Neural crest cell (in vitro differentiated cells): ENCODE measurements at regions not wholly inside any gene's neighbourhood (a gene's known extent, or its start where the extent isn't known, plus 50 kb on each side); places are given as distances from the start of the nearest gene placed in this dataset.

Source experiments
- DNase-seq: peaks from one replicate; pipeline ENCODE4 v3.0.0; 2021; ENCODE audit warnings: low read depth, mixed read lengths, low spot score
- H3K27ac Mint-ChIP-seq: one replicate; pipeline ENCODE4 v1.8.0; 2021; ENCODE audit warnings: mild to moderate bottlenecking, mixed read lengths; ENCODE audit not compliant: unreplicated experiment
- H3K27me3 Mint-ChIP-seq: 2 replicates; pipeline ENCODE4 v1.8.0; 2021; ENCODE audit warnings: low read depth, mild to moderate bottlenecking, mixed read lengths
- H3K36me3 Mint-ChIP-seq: 2 replicates; pipeline ENCODE4 v1.8.0; 2021; ENCODE audit warnings: low read depth, mild to moderate bottlenecking, mixed read lengths
- H3K4me1 Mint-ChIP-seq: 2 replicates; pipeline ENCODE4 v1.8.0; 2021; ENCODE audit warnings: mixed read lengths
- H3K4me3 Mint-ChIP-seq: one replicate; pipeline ENCODE4 v1.8.0; 2021; ENCODE audit warnings: mild to moderate bottlenecking, mixed read lengths
- H3K9me3 Mint-ChIP-seq: 2 replicates; pipeline ENCODE4 v1.8.0; 2021; ENCODE audit warnings: mixed read lengths
- TF ChIP-seq, protein P1 (sequence below): fragments of 200-600 bp; sonication (generic); conservative IDR thresholded peaks from 2 replicates; pipeline ENCODE4 v1.5.0; 2021; ENCODE audit warnings: antibody characterized with exemption, mild to moderate bottlenecking

- peaks cover 2% of the 10 kb centered on the region for H3K27me3 Mint-ChIP-seq
- no peak overlapping the region for H3K27ac Mint-ChIP-seq
- no peaks in the 10 kb centered on the region for H3K9me3 Mint-ChIP-seq
- no peak for DNase-seq
- peaks cover 8% of the 10 kb centered on the region for H3K4me1 Mint-ChIP-seq
- no peaks in the 10 kb centered on the region for H3K36me3 Mint-ChIP-seq
- TF ChIP-seq, protein P1, sequence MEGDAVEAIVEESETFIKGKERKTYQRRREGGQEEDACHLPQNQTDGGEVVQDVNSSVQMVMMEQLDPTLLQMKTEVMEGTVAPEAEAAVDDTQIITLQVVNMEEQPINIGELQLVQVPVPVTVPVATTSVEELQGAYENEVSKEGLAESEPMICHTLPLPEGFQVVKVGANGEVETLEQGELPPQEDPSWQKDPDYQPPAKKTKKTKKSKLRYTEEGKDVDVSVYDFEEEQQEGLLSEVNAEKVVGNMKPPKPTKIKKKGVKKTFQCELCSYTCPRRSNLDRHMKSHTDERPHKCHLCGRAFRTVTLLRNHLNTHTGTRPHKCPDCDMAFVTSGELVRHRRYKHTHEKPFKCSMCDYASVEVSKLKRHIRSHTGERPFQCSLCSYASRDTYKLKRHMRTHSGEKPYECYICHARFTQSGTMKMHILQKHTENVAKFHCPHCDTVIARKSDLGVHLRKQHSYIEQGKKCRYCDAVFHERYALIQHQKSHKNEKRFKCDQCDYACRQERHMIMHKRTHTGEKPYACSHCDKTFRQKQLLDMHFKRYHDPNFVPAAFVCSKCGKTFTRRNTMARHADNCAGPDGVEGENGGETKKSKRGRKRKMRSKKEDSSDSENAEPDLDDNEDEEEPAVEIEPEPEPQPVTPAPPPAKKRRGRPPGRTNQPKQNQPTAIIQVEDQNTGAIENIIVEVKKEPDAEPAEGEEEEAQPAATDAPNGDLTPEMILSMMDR: no peak
- H3K4me3 Mint-ChIP-seq: no peak overlapping the region
Observed at GRCh38 chr14:98726585-98727405, 545.2 kb downstream of the BCL11B start.

DNA sequence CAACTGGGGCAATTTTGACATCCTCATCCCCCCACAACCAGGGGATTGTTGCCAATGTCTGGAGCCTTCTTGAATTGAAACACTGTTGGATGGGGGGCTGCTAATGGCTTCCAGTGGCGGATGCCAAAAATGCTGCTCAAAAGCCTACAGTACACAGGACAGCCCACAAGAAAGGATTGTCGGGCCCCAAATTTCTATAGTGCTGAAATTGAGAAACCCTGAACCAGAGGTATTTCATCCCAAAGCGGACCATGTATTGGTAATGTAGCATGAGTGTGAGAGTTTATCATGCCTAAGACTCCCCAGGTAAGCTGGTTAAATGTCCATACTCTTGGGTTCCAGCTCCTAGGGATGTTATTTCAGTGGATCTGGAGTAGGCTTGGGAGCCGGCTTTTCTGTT is 544.0 kb downstream of the BCL11B start:
- no peak for DNase-seq

DNA sequence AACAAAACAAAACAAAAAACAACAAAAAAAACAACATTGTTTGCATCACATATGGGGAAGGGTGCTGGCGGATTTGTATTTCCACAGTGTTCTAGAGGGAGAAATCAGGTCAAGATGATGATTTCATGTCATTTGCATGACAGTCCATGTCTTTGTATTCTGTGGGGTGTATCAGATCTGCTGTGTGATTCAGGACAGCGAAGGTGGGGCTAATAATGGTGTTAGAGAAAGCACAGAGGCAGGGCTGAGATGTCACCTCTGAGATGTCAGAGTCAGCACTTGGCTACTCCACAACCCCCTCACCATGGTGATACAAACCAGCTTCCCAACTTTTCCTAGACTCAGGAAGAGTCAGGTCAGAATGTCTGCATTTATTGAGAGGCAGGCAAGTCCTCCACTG is 543.2 kb downstream of the BCL11B start:
- Mint-ChIP-seq H3K9me3 (no peaks in the 10 kb centered on the region), H3K27ac (peak overlapping the region; percentile 14)
- TF ChIP-seq, protein P1: no peak

More for the DNA sequence above, 544.0 kb downstream of the BCL11B start:
- TF ChIP-seq, protein P1: no peak
- no peaks in the 10 kb centered on the region for H3K27me3 Mint-ChIP-seq
- peaks cover 8% of the 10 kb centered on the region for H3K4me1 Mint-ChIP-seq
- no peak overlapping the region for H3K27ac Mint-ChIP-seq
- H3K9me3 Mint-ChIP-seq: no peaks in the 10 kb centered on the region
- H3K4me3 Mint-ChIP-seq: no peak overlapping the region
- no peaks in the 10 kb centered on the region for H3K36me3 Mint-ChIP-seq

GRCh38 chr14:98731286-98731685 is 540.7 kb downstream of the BCL11B start:
- Mint-ChIP-seq H3K4me3 (no peak overlapping the region), H3K36me3 (no peaks in the 10 kb centered on the region), H3K27ac (no peak overlapping the region), H3K27me3 (no peaks in the 10 kb centered on the region), H3K9me3 (peaks cover 3% of the 10 kb centered on the region), H3K4me1 (no peaks in the 10 kb centered on the region)
- no peak for DNase-seq
- TF ChIP-seq, protein P1: no peak

More for the DNA sequence above, 543.2 kb downstream of the BCL11B start:
- H3K4me1 Mint-ChIP-seq: peaks cover 8% of the 10 kb centered on the region
- H3K36me3 Mint-ChIP-seq: no peaks in the 10 kb centered on the region
- H3K4me3 Mint-ChIP-seq: no peak overlapping the region
- DNase-seq: no peak
- H3K27me3 Mint-ChIP-seq: no peaks in the 10 kb centered on the region

DNA sequence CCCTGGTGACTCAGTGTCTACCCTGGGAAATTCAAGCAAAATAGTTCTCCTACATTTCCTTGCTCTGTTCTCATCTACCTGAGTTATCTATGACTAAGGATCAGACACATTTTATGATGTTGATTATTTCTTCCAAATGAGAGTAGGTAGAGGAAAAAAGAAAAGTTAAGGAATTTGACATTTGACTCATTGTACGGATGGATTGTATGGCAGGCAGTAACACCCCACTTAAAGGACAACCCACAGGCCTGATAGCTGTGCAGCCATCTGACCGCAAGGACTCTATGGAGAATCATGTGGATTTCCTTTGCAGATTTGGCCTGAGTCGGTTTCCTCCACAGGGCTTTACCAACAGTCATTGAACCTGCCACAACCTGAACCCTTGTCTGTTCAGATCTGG is 540.3 kb downstream of the BCL11B start:
- H3K4me1 Mint-ChIP-seq: no peaks in the 10 kb centered on the region

More for the DNA sequence above, 540.3 kb downstream of the BCL11B start:
- DNase-seq: no peak
- H3K9me3 Mint-ChIP-seq: peaks cover 3% of the 10 kb centered on the region
- no peak overlapping the region for H3K4me3 Mint-ChIP-seq
- TF ChIP-seq, protein P1: no peak
- no peak overlapping the region for H3K27ac Mint-ChIP-seq
- no peaks in the 10 kb centered on the region for H3K36me3 Mint-ChIP-seq
- H3K27me3 Mint-ChIP-seq: no peaks in the 10 kb centered on the region
